ENCODE measurements at regions not wholly inside any gene's neighbourhood (a gene's known extent, or its start where the extent isn't known, plus 50 kb on each side); places are given as distances from the start of the nearest gene placed in this dataset.

GRCh38 chr20:60168963-60169362, 210.7 kb downstream of the CDH26 start:
- Histone ChIP-seq H3K4me3 (ENCODE audit: low read length) (no peak overlapping the region), H3K27me3 (ENCODE audit: control insufficient read depth, insufficient read depth, low read length, poor library complexity, severe bottlenecking) (no peaks in the 10 kb centered on the region), H3K4me1 (ENCODE audit: control insufficient read depth, insufficient read depth, low read length) (no peaks in the 10 kb centered on the region), H3K36me3 (ENCODE audit: control insufficient read depth, insufficient read depth, low read length) (no peaks in the 10 kb centered on the region), H3K9ac (ENCODE audit: extremely low read depth, low read length, poor library complexity, severe bottlenecking) (no peak overlapping the region), H3K27ac (ENCODE audit: low read depth, low read length) (no peak overlapping the region), H3K9me3 (ENCODE audit: control insufficient read depth, low read length) (no peaks in the 10 kb centered on the region)
- DNase-seq, result no peak
- Mint-ChIP-seq H3K9me3 (peaks cover 4% of the 10 kb centered on the region), H3K27ac (no peak overlapping the region), H3K4me1 (no peaks in the 10 kb centered on the region), H3K36me3 (ENCODE audit: low read depth) (no peaks in the 10 kb centered on the region), H3K4me3 (no peak overlapping the region), H3K27me3 (ENCODE audit: insufficient read depth) (peaks cover 3% of the 10 kb centered on the region)
- no peak for TF ChIP-seq CTCF (conservative IDR thresholded peaks at IDR 0.05)
- 85% methylated on average over 1 of the region's 1 CpG; no CpG with 5 or more reads in 1 of the 2 experiments for WGBS, 2 experiments (ENCODE audit: insufficient coverage in 1 of 2, insufficient read length in 1 of 2)

DNA sequence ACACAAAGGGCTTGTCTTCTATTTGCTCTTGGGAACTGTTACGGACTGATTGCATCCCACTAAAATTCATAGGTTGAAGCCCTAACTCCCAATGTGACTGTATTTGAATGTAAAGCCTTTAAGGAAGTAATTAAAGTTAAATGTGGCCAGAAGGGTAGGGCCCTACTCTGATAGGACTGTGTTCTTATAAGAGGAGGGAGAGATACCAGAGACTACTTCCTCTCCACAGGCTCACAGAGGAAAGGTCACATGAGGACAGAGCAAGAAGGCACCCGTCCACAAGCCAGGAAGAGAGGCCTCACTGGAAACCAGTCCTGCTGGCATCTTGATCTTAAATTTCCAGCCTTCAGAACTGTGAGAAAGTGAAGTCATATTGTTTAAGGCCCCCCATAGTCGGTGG, 211.9 kb downstream of the CDH26 start:
- Histone ChIP-seq H3K27ac (ENCODE audit: low read depth, low read length) (no peak overlapping the region), H3K4me3 (ENCODE audit: low read length) (no peak overlapping the region), H3K27me3 (ENCODE audit: control insufficient read depth, insufficient read depth, low read length, poor library complexity, severe bottlenecking) (no peaks in the 10 kb centered on the region), H3K9me3 (ENCODE audit: control insufficient read depth, low read length) (no peaks in the 10 kb centered on the region), H3K9ac (ENCODE audit: extremely low read depth, low read length, poor library complexity, severe bottlenecking) (no peak overlapping the region), H3K4me1 (ENCODE audit: control insufficient read depth, insufficient read depth, low read length) (no peaks in the 10 kb centered on the region), H3K36me3 (ENCODE audit: control insufficient read depth, insufficient read depth, low read length) (no peaks in the 10 kb centered on the region)
- Mint-ChIP-seq H3K9me3 (peaks cover 6% of the 10 kb centered on the region), H3K36me3 (ENCODE audit: low read depth) (no peaks in the 10 kb centered on the region), H3K4me3 (no peak overlapping the region), H3K27me3 (ENCODE audit: insufficient read depth) (peaks cover 3% of the 10 kb centered on the region), H3K4me1 (no peaks in the 10 kb centered on the region), H3K27ac (no peak overlapping the region)
- DNase-seq, result no peak
- no peak for TF ChIP-seq CTCF (conservative IDR thresholded peaks at IDR 0.05)
- 90% methylated on average over 3 of the region's 3 CpGs; no CpG with 5 or more reads in 1 of the 2 experiments for WGBS, 2 experiments (ENCODE audit: insufficient coverage in 1 of 2, insufficient read length in 1 of 2)

DNA sequence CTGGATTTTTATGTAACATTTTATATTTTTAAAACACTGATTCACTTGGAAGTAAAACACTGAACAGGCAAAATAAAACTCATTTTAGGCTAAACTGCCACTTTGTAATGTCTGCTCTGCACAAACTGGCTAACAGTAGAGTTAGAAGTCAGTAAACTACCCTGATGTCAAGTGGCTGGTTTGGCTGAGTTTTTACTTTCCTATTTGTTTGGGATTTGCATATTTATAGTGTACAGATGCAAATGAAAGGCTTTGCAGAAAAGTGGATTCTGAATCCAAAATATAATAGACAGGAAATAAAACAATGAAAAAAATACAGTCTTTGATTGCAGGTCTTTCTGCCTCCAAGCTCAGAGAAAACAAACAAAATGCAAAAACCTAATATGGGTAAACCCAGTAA, 213.1 kb downstream of the CDH26 start:
- Mint-ChIP-seq H3K27ac (no peak overlapping the region), H3K27me3 (ENCODE audit: insufficient read depth) (peaks cover 3% of the 10 kb centered on the region), H3K4me1 (no peaks in the 10 kb centered on the region), H3K36me3 (ENCODE audit: low read depth) (no peaks in the 10 kb centered on the region), H3K9me3 (peaks cover 11% of the 10 kb centered on the region), H3K4me3 (no peak overlapping the region)
- no peaks in the 10 kb centered on the region for H3K4me1 ChIP-seq (ENCODE audit: control insufficient read depth, insufficient read depth, low read length)
- no peak for TF ChIP-seq CTCF (conservative IDR thresholded peaks at IDR 0.05)
- no peak overlapping the region for H3K4me3 ChIP-seq (ENCODE audit: low read length)
- H3K9me3 ChIP-seq (ENCODE audit: control insufficient read depth, low read length), result no peaks in the 10 kb centered on the region
- H3K27ac ChIP-seq (ENCODE audit: low read depth, low read length), result no peak overlapping the region
- H3K36me3 ChIP-seq (ENCODE audit: control insufficient read depth, insufficient read depth, low read length), result no peaks in the 10 kb centered on the region
- DNase-seq, result no peak
- no peaks in the 10 kb centered on the region for H3K27me3 ChIP-seq (ENCODE audit: control insufficient read depth, insufficient read depth, low read length, poor library complexity, severe bottlenecking)
- H3K9ac ChIP-seq (ENCODE audit: extremely low read depth, low read length, poor library complexity, severe bottlenecking), result no peak overlapping the region

Data from endodermal cell (in vitro differentiated cells).